PC-9 (cell line): ENCODE measurements at regions not wholly inside any gene's neighbourhood (a gene's known extent, or its start where the extent isn't known, plus 50 kb on each side); places are given as distances from the start of the nearest gene placed in this dataset.

Experiments
- BruUV-seq: library from RNA; stranded (reverse); fragments of 400-500 nt; replicated peaks from 2 replicates; lab custom pipeline; 2021; lab: Mats Ljungman, UMichigan
- CTCF ChIA-PET: fragments of 300-600 bp; sonication (Branson Sonifier 250); formaldehyde crosslinking; loops from one replicate; lab custom pipeline; 2022; ENCODE audit warnings: antibody characterized with exemption; lab: Charles Lee
- POLR2A ChIA-PET: fragments of 300-600 bp; sonication (Branson Sonifier 250); formaldehyde crosslinking; loops from one replicate; lab custom pipeline; 2022; ENCODE audit warnings: antibody characterized with exemption; ENCODE audit not compliant: unreplicated experiment; lab: Charles Lee
- DNase-seq, 2 experiments: peaks; one replicate each; pipeline versions ENCODE4 v3.0.0 to v3.0.0-alpha.2; 2015 to 2022; ENCODE audit warnings: mixed read lengths in 1 of 2
- H2AFZ ChIP-seq: fragments of 200-600 bp; sonication (generic); 2 replicates; pipeline ENCODE4 v1.8.1; 2017; ENCODE audit warnings: antibody characterized with exemption
- H3F3A ChIP-seq: fragments of 200-600 bp; sonication (generic); 2 replicates; pipeline ENCODE4 v1.8.1; 2017; ENCODE audit warnings: antibody characterized with exemption, mild to moderate bottlenecking, low read depth; ENCODE audit not compliant: insufficient read depth
- H3K27ac ChIP-seq: fragments of 200-600 bp; sonication (generic); 2 replicates; pipeline ENCODE4 v1.6.1; 2016; ENCODE audit warnings: mixed run types
- H3K27me3 ChIP-seq: fragments of 200-600 bp; sonication (generic); 2 replicates; pipeline ENCODE4 v1.6.1; 2016; ENCODE audit warnings: low read depth, mixed run types; ENCODE audit not compliant: insufficient read depth
- H3K36me3 ChIP-seq: fragments of 200-600 bp; sonication (generic); 2 replicates; pipeline ENCODE4 v1.6.1; 2016; ENCODE audit warnings: low read depth, mixed run types
- H3K4me1 ChIP-seq: fragments of 200-600 bp; sonication (generic); replicated peaks from 2 replicates; pipeline ENCODE4 v1.6.1; 2016; ENCODE audit warnings: mixed run types; ENCODE audit not compliant: insufficient read depth
- H3K4me2 ChIP-seq: fragments of 200-600 bp; sonication (generic); 2 replicates; pipeline ENCODE4 v1.6.1; 2017; ENCODE audit warnings: mixed run types
- H3K4me3 ChIP-seq: fragments of 200-600 bp; sonication (generic); 2 replicates; pipeline ENCODE4 v1.6.1; 2016; ENCODE audit warnings: mixed run types
- H3K79me2 ChIP-seq: fragments of 200-600 bp; sonication (generic); 2 replicates; pipeline ENCODE4 v1.6.1; 2017; ENCODE audit warnings: low read depth, mixed run types
- H3K9me2 ChIP-seq: fragments of 200-600 bp; sonication (generic); 2 replicates; pipeline ENCODE4 v1.8.1; 2017; ENCODE audit warnings: mild to moderate bottlenecking; ENCODE audit not compliant: insufficient read depth
- H3K9me3 ChIP-seq: fragments of 200-600 bp; sonication (generic); 2 replicates; pipeline ENCODE4 v1.8.1; 2016; ENCODE audit warnings: low read depth; ENCODE audit not compliant: insufficient read depth
- H4K20me1 ChIP-seq: fragments of 200-600 bp; sonication (generic); 2 replicates; pipeline ENCODE4 v1.8.1; 2017; ENCODE audit not compliant: insufficient read depth
- CTCF ChIP-seq: fragments of 200-600 bp; sonication (generic); conservative IDR thresholded peaks from 2 replicates; pipeline ENCODE4 v1.6.1; 2017; ENCODE audit warnings: mixed run types, antibody characterized with exemption, mild to moderate bottlenecking, moderate library complexity
- EZH2 ChIP-seq: fragments of 200-600 bp; sonication (generic); IDR thresholded peaks from 2 replicates; pipeline ENCODE4 v1.8.0; 2017; ENCODE audit warnings: antibody characterized with exemption, low read depth
- intact Hi-C: fragments of 100-400 bp; cut with micrococcal nuclease; formaldehyde crosslinking; loops from one replicate; pipeline ENCODE4 v1.10.0; 2022; ENCODE audit not compliant: unreplicated experiment

- CTCF ChIA-PET: no interaction called here
- no peaks in the 10 kb centered on the region for H3K36me3 ChIP-seq
- no peak for TF ChIP-seq EZH2
- TF ChIP-seq CTCF: no peak
- POLR2A ChIA-PET: no interaction called here
- DNase-seq: no peak
- no peaks in the 10 kb centered on the region for H3K9me3 ChIP-seq
- peak overlapping the region; percentile 31; the same call in 1 of the 2 replicates for H3K4me3 ChIP-seq
- no peaks in the 10 kb centered on the region for H3K27me3 ChIP-seq
- H3K4me1 ChIP-seq: peaks cover 32% of the 10 kb centered on the region
- H3K9me2 ChIP-seq: no peaks in the 10 kb centered on the region
- H3K27ac ChIP-seq: peak overlapping the region; percentile 66; the same call in 1 of the 2 replicates
- H4K20me1 ChIP-seq: no peaks in the 10 kb centered on the region
- no TSS peak for BruUV-seq
- H3F3A ChIP-seq: peaks cover 7% of the 10 kb centered on the region; the same call in 1 of the 2 replicates
- H3K79me2 ChIP-seq: no peaks in the 10 kb centered on the region
- no peak overlapping the region for H2AFZ ChIP-seq
- intact Hi-C loops: loop anchor here (5.0 kb wide), 1 partner anchor 282 kb away; the partner anchor contains the start of gene NFIB
- peak overlapping the region; percentile 53 for H3K4me2 ChIP-seq
Measured at GRCh38 chr9:14029806-14030374, 284.1 kb downstream of the NFIB start.

- H3K4me2 ChIP-seq: peak overlapping the region; percentile 28
- H3K9me3 ChIP-seq: no peaks in the 10 kb centered on the region
- ChIA-PET POLR2A (interaction anchor here (0.6 to 0.7 kb wide), 3 partner anchors 27 to 306 kb away, joined by 3 to 8 read pairs (median 6); no protein-coding TSS in a partner anchor), CTCF (interaction anchor here (0.5 kb wide), 1 partner anchor 287 kb away, joined by 3 read pairs; no protein-coding TSS in a partner anchor)
- no peaks in the 10 kb centered on the region for H3K36me3 ChIP-seq
- H3K79me2 ChIP-seq: no peaks in the 10 kb centered on the region
- DNase-seq: peak in 1 of 2 experiments; percentile 69
- no TSS peak for BruUV-seq
- H2AFZ ChIP-seq: no peak overlapping the region
- peaks cover 33% of the 10 kb centered on the region for H3K4me1 ChIP-seq
- intact Hi-C loops: no loop called here
- no peaks in the 10 kb centered on the region for H3K9me2 ChIP-seq
- no peaks in the 10 kb centered on the region for H4K20me1 ChIP-seq
- H3K4me3 ChIP-seq: no peak overlapping the region
- no peaks in the 10 kb centered on the region for H3K27me3 ChIP-seq
- H3K27ac ChIP-seq: no peak overlapping the region
- no peak for TF ChIP-seq EZH2
- no peak for TF ChIP-seq CTCF
- H3F3A ChIP-seq: peaks cover 7% of the 10 kb centered on the region; the same call in 1 of the 2 replicates
Measured at GRCh38 chr9:14027116-14027800, 286.7 kb downstream of the NFIB start.

GRCh38 chr9:14025741-14026140 is 288.2 kb downstream of the NFIB start:
- Histone ChIP-seq H2AFZ (no peak overlapping the region), H3K36me3 (no peaks in the 10 kb centered on the region), H3F3A (peaks cover 2% of the 10 kb centered on the region; the same call in 1 of the 2 replicates), H3K9me3 (no peaks in the 10 kb centered on the region), H3K79me2 (no peaks in the 10 kb centered on the region), H3K27me3 (no peaks in the 10 kb centered on the region), H3K27ac (no peak overlapping the region), H3K4me3 (no peak overlapping the region), H3K4me1 (peaks cover 32% of the 10 kb centered on the region), H3K4me2 (no peak overlapping the region), H4K20me1 (no peaks in the 10 kb centered on the region), H3K9me2 (no peaks in the 10 kb centered on the region)
- POLR2A ChIA-PET: no interaction called here
- BruUV-seq: no TSS peak
- CTCF ChIA-PET: no interaction called here
- TF ChIP-seq CTCF (no peak), EZH2 (no peak)
- DNase-seq: no peak
- intact Hi-C loops: no loop called here
